ENCODE measurements at regions not wholly inside any gene's neighbourhood (a gene's known extent, or its start where the extent isn't known, plus 50 kb on each side); places are given as distances from the start of the nearest gene placed in this dataset.

DNA sequence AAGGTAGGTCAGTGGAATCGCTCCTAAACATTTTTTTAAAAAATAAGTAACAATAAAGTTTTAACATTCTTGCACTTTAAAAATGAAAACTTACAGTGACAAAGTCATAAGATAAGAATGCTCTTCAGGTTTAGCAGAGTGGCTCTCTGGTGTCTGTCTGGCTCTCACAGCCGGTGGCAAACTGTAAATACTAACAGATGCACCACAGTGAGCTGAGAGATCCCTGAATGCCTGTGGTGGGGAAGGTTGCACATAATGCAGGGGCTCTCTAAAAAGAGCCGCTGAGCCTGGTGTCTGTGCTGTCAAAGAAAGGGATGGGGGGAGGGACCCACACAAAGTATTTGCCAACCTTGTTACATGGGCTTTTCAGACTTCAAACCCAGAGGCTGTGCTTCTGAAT, 498.3 kb downstream of the CCSER2 start:
- TF ChIP-seq CTCF (IDR thresholded peaks at IDR 0.05) (no peak), POLR2AphosphoS5 (IDR thresholded peaks at IDR 0.05) (no peak), EP300 (IDR thresholded peaks at IDR 0.05) (no peak)
